ENCODE measurements at regions not wholly inside any gene's neighbourhood (a gene's known extent, or its start where the extent isn't known, plus 50 kb on each side); places are given as distances from the start of the nearest gene placed in this dataset.
A peak's percentile ranks its signal among the peaks of the same experiment; 100 is the strongest.

- Histone ChIP-seq H2BK15ac (ENCODE audit: low read depth, low read length) (no peak overlapping the region), H4K5ac (ENCODE audit: insufficient read length, low read depth, low read length) (no peak overlapping the region), H3K27ac (ENCODE audit: insufficient read length, low read depth, low read length) (no peak overlapping the region), H4K8ac (replicated peaks; ENCODE audit: insufficient read length, low read depth, low read length) (no peak overlapping the region), H4K20me1 (ENCODE audit: control insufficient read depth, insufficient read depth, insufficient read length) (no peaks in the 10 kb centered on the region), H3T11ph (ENCODE audit: low read length) (no peak overlapping the region), H3K23ac (ENCODE audit: insufficient read length, low read depth, low read length) (no peak overlapping the region), H3K27me3 (ENCODE audit: insufficient read depth, low read length) (no peaks in the 10 kb centered on the region; the same call in 1 of the 2 replicates), H3K4me1 (ENCODE audit: insufficient read depth, low read length) (no peaks in the 10 kb centered on the region; the same call in 1 of the 2 replicates), H3K23me2 (ENCODE audit: insufficient read length, low read depth, low read length, poor library complexity, severe bottlenecking) (no peaks in the 10 kb centered on the region), H3K56ac (ENCODE audit: insufficient read length, low read depth, low read length) (no peak overlapping the region), H3K18ac (ENCODE audit: insufficient read length, low read depth, low read length) (no peak overlapping the region), H3K79me1 (ENCODE audit: insufficient read depth, low read depth, low read length, poor library complexity, severe bottlenecking) (no peaks in the 10 kb centered on the region), H3K4ac (ENCODE audit: low read depth, low read length) (no peak overlapping the region), H2BK20ac (ENCODE audit: low read depth, low read length, poor library complexity, severe bottlenecking) (no peak overlapping the region), H3K14ac (ENCODE audit: insufficient read depth, low read length) (no peak overlapping the region), H3K4me2 (ENCODE audit: insufficient read depth, insufficient read length, low read length) (no peak overlapping the region), H2BK12ac (ENCODE audit: insufficient read length, low read depth, low read length) (no peak overlapping the region), H3K9ac (ENCODE audit: extremely low read depth, insufficient read length, low read length) (no peak overlapping the region), H4K91ac (ENCODE audit: insufficient read length, low read depth, low read length) (no peak overlapping the region), H2AFZ (ENCODE audit: low read length) (no peak overlapping the region), H2BK120ac (ENCODE audit: low read depth, low read length, poor library complexity, severe bottlenecking) (no peak overlapping the region), H2AK5ac (ENCODE audit: insufficient read length, low read length) (no peak overlapping the region), H2BK5ac (ENCODE audit: insufficient read length, low read length) (no peak overlapping the region), H3K9me3 (ENCODE audit: control insufficient read depth, low read depth, low read length) (no peaks in the 10 kb centered on the region), H3K79me2 (ENCODE audit: insufficient read depth, low read length) (no peaks in the 10 kb centered on the region)
- H3K4me1 Mint-ChIP-seq: peaks cover 22% of the 10 kb centered on the region in 2 experiments
- DNase-seq: no peak
- H3K27me3 Mint-ChIP-seq (ENCODE audit: low read depth): no peaks in the 10 kb centered on the region; the same call in 1 of the 2 replicates
- no peak overlapping the region for H3K4me3 Mint-ChIP-seq
- peaks cover 7 to 13% of the 10 kb centered on the region in 2 experiments for H3K9me3 Mint-ChIP-seq
- peaks cover 8 to 27% (median 12%) of the 10 kb centered on the region in 3 experiments for H3K36me3 Mint-ChIP-seq (ENCODE audit: insufficient read depth in 1 of 3, low read depth in 3 of 3)
- no peak for TF ChIP-seq CTCF (conservative IDR thresholded peaks at IDR 0.05)
- 0 out of 7 replicates have a peak overlapping the region, but pooled peaks of 1 of the 3 experiments have one; percentile 66 for H3K27ac Mint-ChIP-seq
Measured at GRCh38 chr5:105940181-105940580, 1730.6 kb downstream of the EFNA5 start.
